GM13977 (cell line): ENCODE measurements at regions not wholly inside any gene's neighbourhood (a gene's known extent, or its start where the extent isn't known, plus 50 kb on each side); places are given as distances from the start of the nearest gene placed in this dataset.

Experiments
- DNase-seq: peaks from one replicate; pipeline ENCODE4 v3.0.0; 2012; ENCODE audit warnings: low spot score
- in situ Hi-C: fragments of 300-500 bp; cut with MboI; formaldehyde crosslinking; loops from one replicate; pipeline ENCODE4 v1.12.0; 2022; ENCODE audit warnings: low sequenced_read_pairs, low pct_unique_long_range_greater_than_20kb, mixed read lengths, inconsistent platforms; ENCODE audit not compliant: unreplicated experiment
- TF ChIP-seq, protein P1 (sequence below): IDR thresholded peaks from 2 replicates; pipeline ENCODE4 v1.5.1; 2012; ENCODE audit warnings: mild to moderate bottlenecking, control low read depth; ENCODE audit not compliant: insufficient read depth; ENCODE audit errors: extremely low read depth, missing control alignments

DNA sequence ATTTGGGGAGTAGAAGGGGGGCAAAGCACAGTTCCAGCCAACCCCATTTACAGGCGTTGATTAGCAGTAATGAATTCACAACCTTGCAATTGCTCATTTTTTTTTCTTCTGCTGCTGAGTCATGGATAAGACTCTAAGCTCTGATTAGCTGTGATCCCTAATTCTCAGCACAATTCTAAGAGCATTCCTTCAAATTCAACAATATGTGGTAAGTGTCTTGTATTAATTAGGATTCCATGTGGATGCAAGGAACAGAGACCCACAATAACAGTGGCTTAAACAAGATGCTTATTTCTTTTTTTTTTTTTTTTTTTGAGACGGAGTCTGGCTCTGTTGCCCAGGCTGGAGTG, 133.4 kb downstream of the PALM2AKAP2 start:
- TF ChIP-seq, protein P1, sequence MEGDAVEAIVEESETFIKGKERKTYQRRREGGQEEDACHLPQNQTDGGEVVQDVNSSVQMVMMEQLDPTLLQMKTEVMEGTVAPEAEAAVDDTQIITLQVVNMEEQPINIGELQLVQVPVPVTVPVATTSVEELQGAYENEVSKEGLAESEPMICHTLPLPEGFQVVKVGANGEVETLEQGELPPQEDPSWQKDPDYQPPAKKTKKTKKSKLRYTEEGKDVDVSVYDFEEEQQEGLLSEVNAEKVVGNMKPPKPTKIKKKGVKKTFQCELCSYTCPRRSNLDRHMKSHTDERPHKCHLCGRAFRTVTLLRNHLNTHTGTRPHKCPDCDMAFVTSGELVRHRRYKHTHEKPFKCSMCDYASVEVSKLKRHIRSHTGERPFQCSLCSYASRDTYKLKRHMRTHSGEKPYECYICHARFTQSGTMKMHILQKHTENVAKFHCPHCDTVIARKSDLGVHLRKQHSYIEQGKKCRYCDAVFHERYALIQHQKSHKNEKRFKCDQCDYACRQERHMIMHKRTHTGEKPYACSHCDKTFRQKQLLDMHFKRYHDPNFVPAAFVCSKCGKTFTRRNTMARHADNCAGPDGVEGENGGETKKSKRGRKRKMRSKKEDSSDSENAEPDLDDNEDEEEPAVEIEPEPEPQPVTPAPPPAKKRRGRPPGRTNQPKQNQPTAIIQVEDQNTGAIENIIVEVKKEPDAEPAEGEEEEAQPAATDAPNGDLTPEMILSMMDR = no peak
- no peak for DNase-seq
- in situ Hi-C loops = loop anchor here (5.0 kb wide), 1 partner anchor 144 kb away; no protein-coding TSS in a partner anchor

DNA sequence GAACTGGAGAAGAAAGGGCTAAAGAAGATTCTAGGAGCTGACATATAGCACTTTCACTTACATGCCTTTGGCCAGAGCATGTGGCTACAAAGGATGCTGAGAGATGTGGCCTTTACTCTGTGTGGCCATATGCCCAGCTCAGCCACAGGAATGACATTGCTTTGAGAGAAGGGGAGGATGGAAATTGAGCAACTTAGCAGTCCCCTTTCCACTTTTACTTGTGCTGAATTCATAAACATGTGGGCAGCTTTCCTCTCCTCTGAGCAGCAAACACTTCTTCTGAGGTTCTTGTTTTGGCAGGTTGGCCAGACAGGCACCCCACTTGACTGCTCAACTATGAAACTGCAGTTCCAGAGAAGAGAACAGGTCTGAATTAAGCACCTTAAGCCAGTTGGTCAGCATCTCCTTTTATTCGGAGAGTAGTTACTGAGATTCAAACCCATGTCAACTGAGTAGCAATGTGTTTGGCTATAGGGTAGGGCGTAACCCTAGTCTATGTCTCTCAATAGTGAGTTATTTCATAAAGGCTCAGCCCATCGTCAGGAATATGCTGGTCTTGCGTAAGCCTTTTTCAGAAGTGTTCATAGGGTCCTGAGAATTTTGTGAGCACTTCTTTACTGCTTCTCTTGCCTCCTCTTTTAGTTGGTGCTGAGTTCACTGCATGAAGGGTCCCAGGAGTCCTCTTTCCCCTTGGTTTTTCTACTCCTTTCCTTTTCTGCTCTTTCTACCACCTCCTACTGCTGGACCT, 134.5 kb downstream of the PALM2AKAP2 start:
- TF ChIP-seq, protein P1 = no peak
- in situ Hi-C loops = loop anchor here (5.0 kb wide), 1 partner anchor 143 kb away; no protein-coding TSS in a partner anchor
- peak; percentile 20 for DNase-seq

DNA sequence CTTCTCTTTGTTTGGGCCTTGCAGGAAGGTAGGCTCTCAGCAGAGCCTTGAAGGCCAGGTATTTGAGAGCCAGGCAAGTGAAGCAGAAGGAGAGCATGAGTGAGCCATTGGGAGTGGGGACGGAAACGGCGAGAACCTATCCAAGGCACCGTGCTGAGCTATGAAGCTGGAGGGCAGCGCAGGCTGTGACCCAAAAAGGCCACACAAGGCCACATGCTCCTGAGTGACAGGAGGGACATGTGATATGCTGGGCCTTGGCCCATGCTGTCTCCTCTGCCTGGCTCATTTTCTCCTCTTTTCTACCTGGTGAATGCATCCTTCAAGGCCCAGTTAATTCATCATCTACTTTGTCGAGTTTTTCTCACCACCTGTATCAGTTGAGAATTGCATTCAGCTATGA, 136.3 kb downstream of the PALM2AKAP2 start:
- TF ChIP-seq, protein P1 = no peak
- in situ Hi-C loops = no loop called here
- no peak for DNase-seq

DNA sequence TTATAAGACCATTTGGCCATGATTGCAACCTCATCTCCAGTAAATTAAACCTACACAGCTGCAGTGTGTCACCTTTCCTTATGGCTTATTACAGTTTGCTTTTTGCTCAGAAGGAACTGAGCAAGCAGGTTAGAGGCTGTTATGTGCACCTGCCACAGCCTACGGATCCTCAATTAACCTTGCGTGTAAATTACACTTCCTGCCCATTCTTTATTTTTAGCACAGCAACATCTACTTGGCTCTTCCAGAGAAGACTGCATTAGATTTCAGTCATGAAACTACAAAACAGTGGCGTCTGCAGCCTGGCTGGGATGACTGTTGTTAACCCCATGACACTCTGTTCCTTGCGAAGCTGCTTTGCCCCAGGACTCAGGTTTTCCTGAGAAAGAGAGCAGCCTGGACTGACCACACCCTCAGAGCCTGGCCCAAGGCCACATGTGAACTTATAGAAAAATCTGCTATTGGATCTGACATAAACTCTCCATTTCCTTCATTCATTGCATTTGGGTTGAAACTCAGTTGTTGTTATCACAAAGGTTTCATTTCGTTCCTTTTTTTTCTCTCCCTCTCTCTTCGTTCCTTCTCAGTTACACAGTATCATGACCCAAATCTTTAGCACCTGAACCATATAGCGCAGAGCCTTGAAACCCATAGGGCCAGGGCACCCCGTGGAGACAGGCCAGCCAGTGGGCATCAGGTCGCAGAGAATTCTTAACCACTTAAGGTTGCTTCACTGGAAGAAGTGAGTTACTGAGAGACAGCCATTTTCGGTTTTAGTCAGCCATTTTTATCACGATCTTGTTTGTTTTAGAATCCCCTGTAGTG, 138.6 kb downstream of the PALM2AKAP2 start:
- TF ChIP-seq, protein P1 = no peak
- peak; percentile 17 for DNase-seq
- in situ Hi-C loops = no loop called here

DNA sequence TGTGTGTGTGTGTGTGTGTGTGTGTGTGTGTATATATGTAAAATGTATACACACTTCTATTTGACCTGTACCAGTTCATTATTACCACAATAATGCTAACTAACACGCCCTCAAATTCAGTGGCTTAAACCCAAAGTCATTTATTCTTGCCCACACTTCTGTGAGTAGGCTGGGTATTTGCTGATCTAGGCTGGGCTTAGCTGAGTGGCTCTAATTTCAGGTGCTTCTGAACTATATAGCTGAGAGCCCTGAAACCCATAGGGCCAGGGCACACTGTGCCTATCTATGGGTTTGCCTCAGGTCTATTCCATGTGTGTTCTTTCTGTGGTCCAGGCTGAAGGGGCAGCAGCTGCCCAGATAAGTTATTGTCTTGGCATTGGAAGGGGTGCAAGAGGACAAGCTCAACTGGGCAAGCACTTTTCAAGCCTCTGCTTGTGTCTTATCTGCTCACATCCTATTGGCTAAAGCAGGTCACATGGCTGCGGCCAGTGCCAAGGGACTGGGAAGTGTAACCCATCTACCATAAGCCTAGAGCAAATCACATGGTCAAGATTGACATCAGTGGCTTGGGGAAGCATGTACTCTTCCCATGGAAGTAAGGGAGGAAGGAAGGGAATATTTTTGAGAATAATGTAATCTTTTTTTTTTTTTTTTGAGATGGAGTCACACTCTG, 139.9 kb downstream of the PALM2AKAP2 start:
- in situ Hi-C loops = no loop called here
- DNase-seq = no peak
- TF ChIP-seq, protein P1 = no peak

DNA sequence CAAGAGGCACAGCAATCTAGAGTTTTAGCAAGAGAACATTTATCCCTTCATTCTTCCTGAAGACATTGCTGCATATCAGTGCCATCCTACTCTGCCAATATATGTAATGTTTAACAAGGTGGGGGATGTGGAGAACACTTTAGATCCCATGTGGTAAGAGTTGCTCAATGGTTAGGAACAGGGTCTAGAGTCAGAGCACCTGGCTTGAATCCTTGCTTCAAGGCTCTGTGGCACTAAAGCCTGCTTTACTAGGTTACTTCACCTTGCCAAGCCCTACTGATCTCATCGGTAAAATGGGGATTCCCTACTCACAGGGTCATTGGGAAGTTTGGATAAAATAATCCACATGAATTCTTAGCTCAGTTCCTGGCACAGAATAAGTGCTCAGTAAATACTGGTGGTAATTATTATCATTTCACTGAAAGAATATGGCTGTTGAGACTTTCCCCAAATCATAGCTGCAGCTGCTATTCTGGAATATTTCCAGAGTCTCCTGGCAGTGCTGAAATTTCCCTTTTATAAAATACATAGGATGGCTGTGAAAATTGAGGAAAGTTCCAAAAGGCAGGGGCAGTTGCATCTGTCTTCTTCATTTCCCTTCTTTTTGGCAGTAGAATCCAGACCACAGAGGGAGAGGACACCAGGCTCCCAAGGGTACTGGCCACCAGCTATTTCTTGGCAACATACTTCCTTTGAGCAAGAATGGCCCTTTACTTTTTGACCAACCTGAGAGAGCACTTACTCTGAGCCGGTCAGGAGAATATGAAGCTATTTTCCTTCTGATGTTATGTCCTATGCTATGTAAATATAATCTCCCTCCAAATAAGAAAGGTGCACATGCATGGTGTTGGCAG, 142.8 kb downstream of the PALM2AKAP2 start:
- in situ Hi-C loops = no loop called here
- TF ChIP-seq, protein P1 = no peak
- DNase-seq = no peak
